ENCODE measurements at regions not wholly inside any gene's neighbourhood (a gene's known extent, or its start where the extent isn't known, plus 50 kb on each side); places are given as distances from the start of the nearest gene placed in this dataset.

- DNase-seq (ENCODE audit: low read depth): peak; percentile 13
Measured at GRCh38 chr19:31402529-31403316, 53.5 kb upstream of the TSHZ3 start.

GRCh38 chr19:31406106-31406505 is 56.9 kb upstream of the TSHZ3 start:
- DNase-seq (ENCODE audit: low read depth): no peak

GRCh38 chr19:31408460-31409124 is 59.4 kb upstream of the TSHZ3 start:
- DNase-seq (ENCODE audit: low read depth): peak; percentile 88

- no peak for DNase-seq (ENCODE audit: low read depth)
Measured at GRCh38 chr19:31413353-31413752, 64.1 kb upstream of the TSHZ3 start.

- DNase-seq (ENCODE audit: low read depth): no peak
Measured at GRCh38 chr19:31415322-31415721, 66.1 kb upstream of the TSHZ3 start.

- DNase-seq (ENCODE audit: low read depth): no peak
Measured at GRCh38 chr19:31416548-31416947, 67.3 kb upstream of the TSHZ3 start.

GRCh38 chr19:31418055-31418454 is 68.8 kb upstream of the TSHZ3 start:
- DNase-seq (ENCODE audit: low read depth): no peak

- DNase-seq (ENCODE audit: low read depth): no peak
Measured at GRCh38 chr19:31418692-31419430, 69.6 kb upstream of the TSHZ3 start.

- DNase-seq (ENCODE audit: low read depth): no peak
Measured at GRCh38 chr19:31419871-31420445, 70.7 kb upstream of the TSHZ3 start.

- no peak for DNase-seq (ENCODE audit: low read depth)
Measured at GRCh38 chr19:31421082-31421481, 71.8 kb upstream of the TSHZ3 start.

GRCh38 chr19:31421856-31422255 is 72.6 kb upstream of the TSHZ3 start:
- no peak for DNase-seq (ENCODE audit: low read depth)

- DNase-seq (ENCODE audit: low read depth): no peak
Measured at GRCh38 chr19:31423896-31424295, 74.7 kb upstream of the TSHZ3 start.

GRCh38 chr19:31424861-31425620 is 75.8 kb upstream of the TSHZ3 start:
- DNase-seq (ENCODE audit: low read depth): no peak

- DNase-seq (ENCODE audit: low read depth): no peak
Measured at GRCh38 chr19:31427857-31428256, 78.6 kb upstream of the TSHZ3 start.

- no peak for DNase-seq (ENCODE audit: low read depth)
Measured at GRCh38 chr19:31430381-31430780, 81.1 kb upstream of the TSHZ3 start.

- no peak for DNase-seq (ENCODE audit: low read depth)
Measured at GRCh38 chr19:31432201-31432810, 83.1 kb upstream of the TSHZ3 start.

- no peak for DNase-seq (ENCODE audit: low read depth)
Measured at GRCh38 chr19:31436121-31436776, 87.0 kb upstream of the TSHZ3 start.

- no peak for DNase-seq (ENCODE audit: low read depth)
Measured at GRCh38 chr19:31438401-31439269, 89.4 kb upstream of the TSHZ3 start.

GRCh38 chr19:31439270-31439573 is 90.0 kb upstream of the TSHZ3 start:
- no peak for DNase-seq (ENCODE audit: low read depth)

GRCh38 chr19:31444931-31445330 is 95.7 kb upstream of the TSHZ3 start:
- no peak for DNase-seq (ENCODE audit: low read depth)

Measured in stromal cell of bone marrow (primary cell).